ENCODE measurements at regions not wholly inside any gene's neighbourhood (a gene's known extent, or its start where the extent isn't known, plus 50 kb on each side); places are given as distances from the start of the nearest gene placed in this dataset.

DNA sequence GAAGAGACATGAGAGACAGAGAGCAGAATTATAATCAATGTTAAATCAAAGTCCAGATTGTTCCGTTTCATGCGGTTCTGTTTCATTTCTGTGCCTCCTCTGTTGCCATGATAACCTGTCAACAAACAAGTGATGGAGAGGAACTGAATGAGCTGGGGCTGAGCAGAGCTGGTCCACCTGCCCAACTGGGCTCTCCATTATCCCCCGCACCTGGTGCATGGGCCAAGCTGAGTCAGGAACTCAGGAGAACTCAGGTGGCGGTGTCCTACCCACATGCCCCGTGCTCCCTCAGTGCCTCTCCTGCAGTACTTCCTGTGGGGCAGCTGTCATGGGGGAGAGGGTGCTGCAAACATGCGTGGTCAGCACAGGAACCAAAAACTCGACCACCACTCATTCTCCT lies 178.8 kb downstream of the TTC32 start:
- no peak overlapping the region for H4K5ac ChIP-seq (ENCODE audit: insufficient read length, low read depth, low read length)
- no peak overlapping the region for H3K23ac ChIP-seq (ENCODE audit: insufficient read length, low read depth, low read length)
- Mint-ChIP-seq H3K4me1 (no peaks in the 10 kb centered on the region), H3K27me3 (ENCODE audit: low read depth) (no peaks in the 10 kb centered on the region; the same call in 1 of the 2 replicates), H3K27ac (no peak overlapping the region), H3K9me3 (no peaks in the 10 kb centered on the region; a peak in 2 of 5 replicates), H3K36me3 (ENCODE audit: insufficient read depth in 1 of 3, low read depth in 3 of 3) (no peaks in the 10 kb centered on the region), H3K4me3 (no peak overlapping the region)
- H3T11ph ChIP-seq (ENCODE audit: low read length) = no peak overlapping the region
- no peak overlapping the region for H2BK5ac ChIP-seq (ENCODE audit: insufficient read length, low read length)
- H3K27ac ChIP-seq (ENCODE audit: insufficient read length, low read depth, low read length) = no peak overlapping the region
- no peak overlapping the region for H3K4ac ChIP-seq (ENCODE audit: low read depth, low read length)
- H3K9me3 ChIP-seq (ENCODE audit: control insufficient read depth, low read depth, low read length) = no peaks in the 10 kb centered on the region
- no peak overlapping the region for H2BK120ac ChIP-seq (ENCODE audit: low read depth, low read length, poor library complexity, severe bottlenecking)
- TF ChIP-seq, protein P1, sequence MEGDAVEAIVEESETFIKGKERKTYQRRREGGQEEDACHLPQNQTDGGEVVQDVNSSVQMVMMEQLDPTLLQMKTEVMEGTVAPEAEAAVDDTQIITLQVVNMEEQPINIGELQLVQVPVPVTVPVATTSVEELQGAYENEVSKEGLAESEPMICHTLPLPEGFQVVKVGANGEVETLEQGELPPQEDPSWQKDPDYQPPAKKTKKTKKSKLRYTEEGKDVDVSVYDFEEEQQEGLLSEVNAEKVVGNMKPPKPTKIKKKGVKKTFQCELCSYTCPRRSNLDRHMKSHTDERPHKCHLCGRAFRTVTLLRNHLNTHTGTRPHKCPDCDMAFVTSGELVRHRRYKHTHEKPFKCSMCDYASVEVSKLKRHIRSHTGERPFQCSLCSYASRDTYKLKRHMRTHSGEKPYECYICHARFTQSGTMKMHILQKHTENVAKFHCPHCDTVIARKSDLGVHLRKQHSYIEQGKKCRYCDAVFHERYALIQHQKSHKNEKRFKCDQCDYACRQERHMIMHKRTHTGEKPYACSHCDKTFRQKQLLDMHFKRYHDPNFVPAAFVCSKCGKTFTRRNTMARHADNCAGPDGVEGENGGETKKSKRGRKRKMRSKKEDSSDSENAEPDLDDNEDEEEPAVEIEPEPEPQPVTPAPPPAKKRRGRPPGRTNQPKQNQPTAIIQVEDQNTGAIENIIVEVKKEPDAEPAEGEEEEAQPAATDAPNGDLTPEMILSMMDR (conservative IDR thresholded peaks at IDR 0.05) = no peak
- no peaks in the 10 kb centered on the region for H4K20me1 ChIP-seq (ENCODE audit: control insufficient read depth, insufficient read depth, insufficient read length)
- H4K8ac ChIP-seq (replicated peaks; ENCODE audit: insufficient read length, low read depth, low read length) = no peak overlapping the region
- H3K79me1 ChIP-seq (ENCODE audit: insufficient read depth, low read depth, low read length, poor library complexity, severe bottlenecking) = no peaks in the 10 kb centered on the region
- no peaks in the 10 kb centered on the region for H3K79me2 ChIP-seq (ENCODE audit: insufficient read depth, low read length)
- no peak overlapping the region for H3K4me2 ChIP-seq (ENCODE audit: insufficient read depth, insufficient read length, low read length)
- no CpG with 5 or more reads among the region's 7 CpGs for WGBS (ENCODE audit: extremely low coverage, insufficient read length, low lambda C conversion rate)
- no peak overlapping the region for H2AFZ ChIP-seq (ENCODE audit: low read length)
- no peak for DNase-seq
- no peak overlapping the region for H3K14ac ChIP-seq (ENCODE audit: insufficient read depth, low read length)
- H2BK12ac ChIP-seq (ENCODE audit: insufficient read length, low read depth, low read length) = no peak overlapping the region
- H3K4me1 ChIP-seq (ENCODE audit: insufficient read depth, low read length) = no peaks in the 10 kb centered on the region
- H4K91ac ChIP-seq (ENCODE audit: insufficient read length, low read depth, low read length) = no peak overlapping the region
- H3K56ac ChIP-seq (ENCODE audit: insufficient read length, low read depth, low read length) = no peak overlapping the region
- no peak overlapping the region for H2AK5ac ChIP-seq (ENCODE audit: insufficient read length, low read length)
- no peak overlapping the region for H3K9ac ChIP-seq (ENCODE audit: extremely low read depth, insufficient read length, low read length)
- H2BK15ac ChIP-seq (ENCODE audit: low read depth, low read length) = no peak overlapping the region
- H3K27me3 ChIP-seq (ENCODE audit: insufficient read depth, low read length) = no peaks in the 10 kb centered on the region
- H3K23me2 ChIP-seq (ENCODE audit: insufficient read length, low read depth, low read length, poor library complexity, severe bottlenecking) = no peaks in the 10 kb centered on the region
- no peak overlapping the region for H3K18ac ChIP-seq (ENCODE audit: insufficient read length, low read depth, low read length)
- H2BK20ac ChIP-seq (ENCODE audit: low read depth, low read length, poor library complexity, severe bottlenecking) = no peak overlapping the region

Measured in H9 (cell line).